ENCODE measurements at regions not wholly inside any gene's neighbourhood (a gene's known extent, or its start where the extent isn't known, plus 50 kb on each side); places are given as distances from the start of the nearest gene placed in this dataset.

GRCh38 chr1:5220821-5221220, 566.4 kb downstream of the AJAP1 start:
- TF ChIP-seq NFRKB (IDR thresholded peaks at IDR 0.05) (no peak), FOXA1 (IDR thresholded peaks at IDR 0.05) (no peak), FOXK2 (IDR thresholded peaks at IDR 0.05) (no peak), ARNT (IDR thresholded peaks at IDR 0.05) (no peak)

Measured in HEK293T (cell line).